GM23338 (cell line): ENCODE measurements at regions not wholly inside any gene's neighbourhood (a gene's known extent, or its start where the extent isn't known, plus 50 kb on each side); places are given as distances from the start of the nearest gene placed in this dataset.

Experiments
- ATAC-seq: fragments of 200-7000 bp; cut with Tn5 transposase; 3 replicates; pipeline ENCODE4 v1.9.1; 2020
- DNase-seq: peaks from one replicate; pipeline ENCODE4 v3.0.0-alpha.2; 2015; ENCODE audit warnings: low spot score
- H2AFZ ChIP-seq: fragments of 200-600 bp; sonication (generic); 2 replicates; pipeline ENCODE4 v1.8.0; 2016; ENCODE audit warnings: antibody characterized with exemption, mild to moderate bottlenecking, moderate library complexity
- H3F3A ChIP-seq: fragments of 200-600 bp; sonication (generic); replicated peaks from 2 replicates; pipeline ENCODE4 v1.8.0; 2017; ENCODE audit warnings: antibody characterized with exemption, mixed run types, low read depth
- H3K27ac ChIP-seq: fragments of 200-600 bp; sonication (generic); 2 replicates; pipeline ENCODE4 v1.6.1; 2016; ENCODE audit warnings: low read depth
- H3K27me3 ChIP-seq: fragments of 200-600 bp; sonication (generic); 2 replicates; pipeline ENCODE4 v1.8.0; 2016; ENCODE audit warnings: mild to moderate bottlenecking, mixed run types, moderate library complexity; ENCODE audit not compliant: insufficient read depth
- H3K36me3 ChIP-seq: fragments of 200-600 bp; sonication (generic); 2 replicates; pipeline ENCODE4 v1.8.0; 2016; ENCODE audit warnings: mild to moderate bottlenecking; ENCODE audit not compliant: insufficient read depth
- H3K4me1 ChIP-seq: fragments of 200-600 bp; sonication (generic); 2 replicates; pipeline ENCODE4 v1.8.0; 2016; ENCODE audit warnings: mild to moderate bottlenecking, moderate library complexity; ENCODE audit not compliant: insufficient read depth
- H3K4me2 ChIP-seq: fragments of 200-600 bp; sonication (generic); 2 replicates; pipeline ENCODE4 v1.7.1; 2017; ENCODE audit warnings: mixed run types
- H3K4me3 ChIP-seq: fragments of 200-600 bp; sonication (generic); 2 replicates; pipeline ENCODE4 v1.6.1; 2016; ENCODE audit warnings: mixed run types
- H3K79me2 ChIP-seq: fragments of 200-600 bp; sonication (generic); replicated peaks from 2 replicates; pipeline ENCODE4 v1.8.0; 2017; ENCODE audit warnings: mild to moderate bottlenecking; ENCODE audit not compliant: insufficient read depth
- H3K9me2 ChIP-seq: fragments of 200-600 bp; sonication (generic); 2 replicates; pipeline ENCODE4 v1.8.0; 2017; ENCODE audit not compliant: insufficient read depth
- H4K20me1 ChIP-seq: fragments of 200-600 bp; sonication (generic); replicated peaks from 2 replicates; pipeline ENCODE4 v1.8.0; 2017; ENCODE audit warnings: mild to moderate bottlenecking; ENCODE audit not compliant: insufficient read depth
- H3K27ac Mint-ChIP-seq: 2 replicates; pipeline ENCODE4 v1.8.0; 2020; ENCODE audit warnings: inconsistent platforms, mild to moderate bottlenecking, moderate library complexity, mixed read lengths
- H3K27me3 Mint-ChIP-seq: 3 replicates; pipeline ENCODE4 v1.8.0; 2022; ENCODE audit warnings: low read depth, mild to moderate bottlenecking, moderate library complexity, mixed read lengths, inconsistent platforms; ENCODE audit not compliant: insufficient read depth, poor library complexity
- H3K36me3 Mint-ChIP-seq: 3 replicates; pipeline ENCODE4 v1.8.0; 2021; ENCODE audit warnings: low read depth, mild to moderate bottlenecking, inconsistent platforms, moderate library complexity, mixed read lengths
- H3K4me1 Mint-ChIP-seq: 3 replicates; pipeline ENCODE4 v1.8.0; 2020; ENCODE audit warnings: mild to moderate bottlenecking, inconsistent platforms, mixed read lengths
- H3K4me3 Mint-ChIP-seq: 3 replicates; pipeline ENCODE4 v1.8.0; 2021; ENCODE audit warnings: moderate library complexity, mild to moderate bottlenecking, inconsistent platforms, mixed read lengths
- H3K9me3 Mint-ChIP-seq: 3 replicates; pipeline ENCODE4 v1.8.0; 2020; ENCODE audit warnings: moderate library complexity, mild to moderate bottlenecking, inconsistent platforms, mixed read lengths
- CTCF ChIP-seq, 2 experiments: fragments of 200-600 bp in 1 of 2; sonication (generic) in 1 of 2; conservative IDR thresholded peaks; 2 replicates each; pipeline versions ENCODE4 v1.5.1 to v1.6.1; 2016 to 2017; ENCODE audit warnings: antibody characterized with exemption in 2 of 2, low read depth in 2 of 2, mild to moderate bottlenecking in 2 of 2, moderate library complexity in 1 of 2
- EZH2 ChIP-seq: fragments of 200-600 bp; sonication (generic); IDR thresholded peaks from one replicate; pipeline ENCODE4 v1.8.0; 2017; ENCODE audit warnings: antibody characterized with exemption, mild to moderate bottlenecking, low read depth; ENCODE audit not compliant: unreplicated experiment
- EZH2phosphoT487 ChIP-seq: fragments of 200-600 bp; sonication (generic); IDR thresholded peaks from one replicate; pipeline ENCODE4 v1.8.1; 2018; ENCODE audit warnings: antibody characterized with exemption; ENCODE audit not compliant: unreplicated experiment
- JUNB ChIP-seq: IDR thresholded peaks from one replicate; pipeline ENCODE4 v1.6.1; 2016; ENCODE audit warnings: antibody characterized with exemption; ENCODE audit not compliant: unreplicated experiment
- POLR2AphosphoS5 ChIP-seq: IDR thresholded peaks from 2 replicates; pipeline ENCODE4 v1.6.1; 2016; ENCODE audit warnings: antibody characterized with exemption, low read depth
- REST ChIP-seq: IDR thresholded peaks from one replicate; pipeline ENCODE4 v1.6.1; 2018; ENCODE audit warnings: antibody characterized with exemption; ENCODE audit not compliant: unreplicated experiment
- STAT1 ChIP-seq: IDR thresholded peaks from one replicate; pipeline ENCODE4 v1.6.1; 2016; ENCODE audit warnings: antibody characterized with exemption; ENCODE audit not compliant: unreplicated experiment
- ZNF114 ChIP-seq: fragments of 250-450 bp; sonication (Bioruptor Pico); IDR thresholded peaks from 2 replicates; pipeline ENCODE4 v1.5.0; 2020; ENCODE audit warnings: mild to moderate bottlenecking, moderate library complexity
- ZNF331 ChIP-seq: fragments of 250-450 bp; sonication (Bioruptor Pico); IDR thresholded peaks from 2 replicates; pipeline ENCODE4 v1.5.0; 2020; ENCODE audit warnings: low read depth, mild to moderate bottlenecking, moderate library complexity

- Histone ChIP-seq H3K79me2 (no peaks in the 10 kb centered on the region), H4K20me1 (no peaks in the 10 kb centered on the region; the same call in 1 of the 2 replicates), H3K4me3 (no peak overlapping the region), H3F3A (no peaks in the 10 kb centered on the region), H3K27me3 (no peaks in the 10 kb centered on the region), H3K36me3 (no peaks in the 10 kb centered on the region), H3K4me2 (no peak overlapping the region), H3K4me1 (no peaks in the 10 kb centered on the region), H3K27ac (no peak overlapping the region), H3K9me2 (peaks cover 6% of the 10 kb centered on the region; the same call in 1 of the 2 replicates), H2AFZ (no peak overlapping the region)
- Mint-ChIP-seq H3K27me3 (no peaks in the 10 kb centered on the region), H3K4me3 (no peak overlapping the region), H3K27ac (no peak overlapping the region), H3K9me3 (peaks cover 32% of the 10 kb centered on the region), H3K4me1 (no peaks in the 10 kb centered on the region), H3K36me3 (peaks cover 10% of the 10 kb centered on the region)
- TF ChIP-seq ZNF114 (CRISPR knock-in tag) (no peak), JUNB (no peak), STAT1 (no peak), POLR2AphosphoS5 (no peak), EZH2phosphoT487 (no peak)
- ATAC-seq (no peak), DNase-seq (no peak)
Measured at GRCh38 chr6:66149132-66149531, 442.1 kb upstream of the EYS start.

GRCh38 chr6:66145867-66146266, 438.8 kb upstream of the EYS start:
- no peak for ATAC-seq
- no peak overlapping the region for H3K4me3 Mint-ChIP-seq

More at GRCh38 chr6:66145867-66146266, 438.8 kb upstream of the EYS start:
- Mint-ChIP-seq H3K27me3 (no peaks in the 10 kb centered on the region), H3K9me3 (peaks cover 36% of the 10 kb centered on the region), H3K36me3 (peaks cover 10% of the 10 kb centered on the region), H3K27ac (no peak overlapping the region), H3K4me1 (no peaks in the 10 kb centered on the region)
- TF ChIP-seq POLR2AphosphoS5 (no peak), EZH2phosphoT487 (no peak), ZNF331 (CRISPR knock-in tag) (no peak), CTCF (conservative IDR thresholded peaks at IDR 0.05; ENCODE audit: low read depth in 2 of 2) (no peak), EZH2 (no peak), REST (no peak), JUNB (no peak)
- Histone ChIP-seq H4K20me1 (no peaks in the 10 kb centered on the region; the same call in 1 of the 2 replicates), H3K4me3 (no peak overlapping the region), H3K79me2 (no peaks in the 10 kb centered on the region), H3K27ac (no peak overlapping the region), H2AFZ (no peak overlapping the region), H3K4me1 (no peaks in the 10 kb centered on the region), H3K4me2 (no peak overlapping the region), H3K9me2 (peaks cover 16% of the 10 kb centered on the region; the same call in 1 of the 2 replicates), H3K36me3 (no peaks in the 10 kb centered on the region), H3K27me3 (no peaks in the 10 kb centered on the region), H3F3A (no peaks in the 10 kb centered on the region)
- DNase-seq, result no peak
